NT2/D1 (cell line): ENCODE measurements at regions not wholly inside any gene's neighbourhood (a gene's known extent, or its start where the extent isn't known, plus 50 kb on each side); places are given as distances from the start of the nearest gene placed in this dataset.
"Not testable (repeated sequence)": the region's sequence is repeated elsewhere in the genome, so short reads cannot be mapped to it uniquely, and the experiment has no call there.

Experiments used
- SUZ12 ChIP-seq: IDR thresholded peaks from 2 replicates; pipeline ENCODE4 v1.6.1; 2011; ENCODE audit not compliant: insufficient read length, insufficient read depth; ENCODE audit errors: extremely low read depth
- YY1 ChIP-seq: IDR thresholded peaks from 2 replicates; pipeline ENCODE4 v1.6.1; 2011; ENCODE audit not compliant: insufficient read length, insufficient read depth
- ZNF274 ChIP-seq: IDR thresholded peaks from 2 replicates; pipeline ENCODE4 v1.6.1; 2011; ENCODE audit warnings: mild to moderate bottlenecking, low read depth, low read length

DNA sequence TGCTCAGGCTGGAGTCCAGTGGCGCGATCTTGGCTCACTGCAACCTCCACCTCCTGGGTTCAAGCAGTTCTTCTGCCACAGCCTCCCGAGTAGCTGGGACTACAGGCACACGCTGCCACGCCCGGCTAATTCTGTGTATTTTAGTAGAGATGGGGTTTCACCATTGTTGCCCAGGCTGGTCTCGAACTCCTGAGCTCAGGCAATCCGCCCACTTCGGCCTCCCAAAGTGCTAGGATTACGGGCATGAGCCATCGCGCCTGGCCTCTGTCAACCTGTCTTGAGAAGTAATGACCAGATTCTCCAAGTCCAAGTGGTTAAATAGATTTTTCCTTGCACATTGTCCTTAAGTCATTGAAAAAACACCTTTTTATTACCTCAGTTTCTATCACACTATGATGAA is 283.7 kb downstream of the KCNJ2 start:
- TF ChIP-seq SUZ12, ZNF274, YY1: not testable (repeated sequence)
